ENCODE measurements at regions not wholly inside any gene's neighbourhood (a gene's known extent, or its start where the extent isn't known, plus 50 kb on each side); places are given as distances from the start of the nearest gene placed in this dataset.

- Histone ChIP-seq H3K4me3 (replicated peaks in 1 of 2; ENCODE audit: low read depth in 1 of 2, low read length in 2 of 2) (no peak overlapping the region), H3K9me2 (ENCODE audit: insufficient read depth) (no peaks in the 10 kb centered on the region), H3K9ac (ENCODE audit: low read length) (no peak overlapping the region), H3K27me3 (ENCODE audit: insufficient read depth, low read length) (no peaks in the 10 kb centered on the region; the same call in 1 of the 2 replicates), H3K79me2 (ENCODE audit: insufficient read depth, low read length) (no peaks in the 10 kb centered on the region), H2AFZ (ENCODE audit: low read depth, low read length, poor library complexity, severe bottlenecking) (no peak overlapping the region), H4K20me1 (ENCODE audit: insufficient read depth) (no peaks in the 10 kb centered on the region), H3K36me3 (ENCODE audit: control insufficient read depth in 1 of 2, insufficient read depth in 2 of 2, low read length in 2 of 2) (no peaks in the 10 kb centered on the region), H3K4me1 (ENCODE audit: control insufficient read depth in 1 of 2, insufficient read depth in 2 of 2, low read length in 2 of 2) (no peaks in the 10 kb centered on the region), H3K9me3 (ENCODE audit: control insufficient read depth in 1 of 2, insufficient read depth in 1 of 2, low read depth in 1 of 2, low read length in 2 of 2) (no peaks in the 10 kb centered on the region), H3K4me2 (ENCODE audit: low read length) (no peak overlapping the region), H3K27ac (ENCODE audit: low read depth, low read length) (no peak overlapping the region)
- intact Hi-C loops (cut with micrococcal nuclease): no loop called here
- no peak for TF ChIP-seq ZNF274 (IDR thresholded peaks at IDR 0.05; ENCODE audit: low read depth, low read length)
- no peak for TF ChIP-seq ELF1 (IDR thresholded peaks at IDR 0.05; ENCODE audit: borderline replicate concordance, low read depth)
- TF ChIP-seq YY1 (IDR thresholded peaks at IDR 0.05; ENCODE audit: extremely low read depth, insufficient replicate concordance, low read depth, low read length): no peak
- no peak for TF ChIP-seq CBX3 (IDR thresholded peaks at IDR 0.05; ENCODE audit: low read depth)
- TF ChIP-seq REST (IDR thresholded peaks at IDR 0.05; ENCODE audit: low read depth): no peak
- no peak for TF ChIP-seq CTCF (IDR thresholded peaks at IDR 0.05 in 2 of 3, conservative IDR thresholded peaks at IDR 0.05 in 1 of 3; ENCODE audit: borderline replicate concordance in 1 of 3, insufficient read depth in 1 of 3, low read depth in 2 of 3, low read length in 2 of 3)
- TF ChIP-seq FOSL1 (IDR thresholded peaks at IDR 0.05; ENCODE audit: low read depth): no peak
- no peak for TF ChIP-seq POLR2AphosphoS5 (IDR thresholded peaks at IDR 0.05; ENCODE audit: low read depth, low read length)
- no peak for TF ChIP-seq RAD21 (IDR thresholded peaks at IDR 0.05; ENCODE audit: low read depth)
- TF ChIP-seq MAX (IDR thresholded peaks at IDR 0.05): no peak
- no peak for TF ChIP-seq TCF7L2 (IDR thresholded peaks at IDR 0.05; ENCODE audit: borderline replicate concordance, extremely low read depth, insufficient read depth, insufficient read length)
- TF ChIP-seq EZH2 (IDR thresholded peaks at IDR 0.05): no peak
- no peak for TF ChIP-seq ZBTB33 (IDR thresholded peaks at IDR 0.05; ENCODE audit: extremely low read depth, insufficient replicate concordance, low read length)
- ChIA-PET CTCF (no interaction called here), POLR2A (no interaction called here), RAD21 (ENCODE audit: low non-redundant PET in 1 of 2, low total read pairs in 2 of 2, uncharacterized antibody in 2 of 2, unreplicated experiment in 2 of 2) (no interaction called here)
- BruUV-seq (replicated peaks): no TSS peak
- ATAC-seq (no peak), DNase-seq (ENCODE audit: low read depth, low spot score) (no peak)
Measured at GRCh38 chr3:19769694-19770093, 164.3 kb downstream of the EFHB start.

Data from HCT116 (cell line).